Thyroid gland (tissue), 4 donors: ENCODE measurements at regions not wholly inside any gene's neighbourhood (a gene's known extent, or its start where the extent isn't known, plus 50 kb on each side); places are given as distances from the start of the nearest gene placed in this dataset.

ENCODE experiments used
- CTCF ChIP-seq, 6 experiments: fragments of 200-600 bp in 3 of 6; fragments of 450-650 bp in 3 of 6; sonication (generic) in 3 of 6; IDR thresholded peaks; one replicate each; pipeline ENCODE4 v1.5.1; 2016 to 2019; ENCODE audit warnings: antibody characterized with exemption in 6 of 6, mild to moderate bottlenecking in 2 of 6, inconsistent platforms in 1 of 6, moderate library complexity in 1 of 6
- POLR2A ChIP-seq, 2 donors: fragments of 450-650 bp; IDR thresholded peaks; one replicate each; pipeline ENCODE4 v1.6.1; 2017; ENCODE audit warnings: antibody characterized with exemption in 2 of 2, mild to moderate bottlenecking in 2 of 2, moderate library complexity in 1 of 2

- no peak for TF ChIP-seq CTCF (IDR thresholded peaks at IDR 0.05)
- no peak for TF ChIP-seq POLR2A (IDR thresholded peaks at IDR 0.05)
Measured at GRCh38 chr2:156671706-156672361, 235.7 kb downstream of the GPD2 start.
